ENCODE measurements at regions not wholly inside any gene's neighbourhood (a gene's known extent, or its start where the extent isn't known, plus 50 kb on each side); places are given as distances from the start of the nearest gene placed in this dataset.

DNA sequence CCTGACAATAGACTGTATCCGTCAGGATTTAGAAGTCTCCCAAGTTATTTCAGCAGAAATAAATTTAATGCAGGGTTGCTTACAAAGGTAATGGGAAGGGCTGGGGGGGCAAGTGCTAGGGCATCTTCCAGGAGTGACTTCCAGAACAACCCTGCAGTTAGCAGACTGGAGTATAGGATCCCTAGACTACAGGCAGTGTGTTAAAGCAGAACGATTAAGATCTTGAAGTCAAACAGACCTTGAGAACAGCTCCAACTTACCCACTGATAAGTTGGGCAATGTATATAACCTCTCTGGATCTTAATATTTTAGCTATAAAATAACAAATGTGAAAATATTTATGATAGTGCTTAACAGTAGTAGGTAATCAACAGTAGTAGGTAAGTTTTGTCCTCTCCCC is 113.6 kb upstream of the LIFR start:
- Histone ChIP-seq H3K9ac (no peak overlapping the region), H2AFZ (ENCODE audit: low read depth) (no peak overlapping the region), H3F3A (replicated peaks; ENCODE audit: insufficient read depth) (no peaks in the 10 kb centered on the region), H3K4me2 (no peak overlapping the region), H3K4me1 (ENCODE audit: control insufficient read depth in 1 of 2, insufficient read depth in 2 of 2, low read depth in 1 of 2, low read length in 1 of 2) (peaks cover 0 to 2% of the 10 kb centered on the region in 2 experiments; a peak in 1 of 4 replicates), H3K36me3 (replicated peaks in 1 of 2; ENCODE audit: control insufficient read depth in 1 of 2, insufficient read depth in 2 of 2, low read length in 1 of 2) (no peaks in the 10 kb centered on the region), H3K9me3 (no peaks in the 10 kb centered on the region), H4K20me1 (ENCODE audit: insufficient read depth) (no peaks in the 10 kb centered on the region), H3K79me2 (ENCODE audit: insufficient read depth) (no peaks in the 10 kb centered on the region), H3K4me3 (ENCODE audit: low read depth in 2 of 2, low read length in 1 of 2) (no peak overlapping the region), H3K27me3 (ENCODE audit: insufficient read depth) (no peaks in the 10 kb centered on the region), H3K27ac (ENCODE audit: low read depth in 2 of 2, low read length in 1 of 2) (no peak overlapping the region), H3K9me2 (no peaks in the 10 kb centered on the region)
- WGBS (ENCODE audit: low lambda C conversion rate) = 78% methylated on average over 2 of the region's 2 CpGs
- DNase-seq = no peak
- POLR2A ChIA-PET = no interaction called here
- TF ChIP-seq EP300 (IDR thresholded peaks at IDR 0.05; ENCODE audit: borderline replicate concordance in 1 of 2, low read depth in 1 of 2, low read length in 1 of 2) (no peak), ELF1 (IDR thresholded peaks at IDR 0.05) (no peak)
- TF ChIP-seq, protein P1, sequence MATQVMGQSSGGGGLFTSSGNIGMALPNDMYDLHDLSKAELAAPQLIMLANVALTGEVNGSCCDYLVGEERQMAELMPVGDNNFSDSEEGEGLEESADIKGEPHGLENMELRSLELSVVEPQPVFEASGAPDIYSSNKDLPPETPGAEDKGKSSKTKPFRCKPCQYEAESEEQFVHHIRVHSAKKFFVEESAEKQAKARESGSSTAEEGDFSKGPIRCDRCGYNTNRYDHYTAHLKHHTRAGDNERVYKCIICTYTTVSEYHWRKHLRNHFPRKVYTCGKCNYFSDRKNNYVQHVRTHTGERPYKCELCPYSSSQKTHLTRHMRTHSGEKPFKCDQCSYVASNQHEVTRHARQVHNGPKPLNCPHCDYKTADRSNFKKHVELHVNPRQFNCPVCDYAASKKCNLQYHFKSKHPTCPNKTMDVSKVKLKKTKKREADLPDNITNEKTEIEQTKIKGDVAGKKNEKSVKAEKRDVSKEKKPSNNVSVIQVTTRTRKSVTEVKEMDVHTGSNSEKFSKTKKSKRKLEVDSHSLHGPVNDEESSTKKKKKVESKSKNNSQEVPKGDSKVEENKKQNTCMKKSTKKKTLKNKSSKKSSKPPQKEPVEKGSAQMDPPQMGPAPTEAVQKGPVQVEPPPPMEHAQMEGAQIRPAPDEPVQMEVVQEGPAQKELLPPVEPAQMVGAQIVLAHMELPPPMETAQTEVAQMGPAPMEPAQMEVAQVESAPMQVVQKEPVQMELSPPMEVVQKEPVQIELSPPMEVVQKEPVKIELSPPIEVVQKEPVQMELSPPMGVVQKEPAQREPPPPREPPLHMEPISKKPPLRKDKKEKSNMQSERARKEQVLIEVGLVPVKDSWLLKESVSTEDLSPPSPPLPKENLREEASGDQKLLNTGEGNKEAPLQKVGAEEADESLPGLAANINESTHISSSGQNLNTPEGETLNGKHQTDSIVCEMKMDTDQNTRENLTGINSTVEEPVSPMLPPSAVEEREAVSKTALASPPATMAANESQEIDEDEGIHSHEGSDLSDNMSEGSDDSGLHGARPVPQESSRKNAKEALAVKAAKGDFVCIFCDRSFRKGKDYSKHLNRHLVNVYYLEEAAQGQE (IDR thresholded peaks at IDR 0.05; ENCODE audit: low read depth, low read length) = no peak
- TF ChIP-seq, protein P2, sequence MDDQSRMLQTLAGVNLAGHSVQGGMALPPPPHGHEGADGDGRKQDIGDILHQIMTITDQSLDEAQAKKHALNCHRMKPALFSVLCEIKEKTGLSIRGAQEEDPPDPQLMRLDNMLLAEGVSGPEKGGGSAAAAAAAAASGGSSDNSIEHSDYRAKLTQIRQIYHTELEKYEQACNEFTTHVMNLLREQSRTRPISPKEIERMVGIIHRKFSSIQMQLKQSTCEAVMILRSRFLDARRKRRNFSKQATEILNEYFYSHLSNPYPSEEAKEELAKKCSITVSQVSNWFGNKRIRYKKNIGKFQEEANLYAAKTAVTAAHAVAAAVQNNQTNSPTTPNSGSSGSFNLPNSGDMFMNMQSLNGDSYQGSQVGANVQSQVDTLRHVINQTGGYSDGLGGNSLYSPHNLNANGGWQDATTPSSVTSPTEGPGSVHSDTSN (IDR thresholded peaks at IDR 0.05) = no peak
- CTCF ChIA-PET = interaction anchor here (0.7 to 1.6 kb wide), 2 partner anchors 8 to 228 kb away, joined by 4 to 9 read pairs; no protein-coding TSS in a partner anchor

DNA sequence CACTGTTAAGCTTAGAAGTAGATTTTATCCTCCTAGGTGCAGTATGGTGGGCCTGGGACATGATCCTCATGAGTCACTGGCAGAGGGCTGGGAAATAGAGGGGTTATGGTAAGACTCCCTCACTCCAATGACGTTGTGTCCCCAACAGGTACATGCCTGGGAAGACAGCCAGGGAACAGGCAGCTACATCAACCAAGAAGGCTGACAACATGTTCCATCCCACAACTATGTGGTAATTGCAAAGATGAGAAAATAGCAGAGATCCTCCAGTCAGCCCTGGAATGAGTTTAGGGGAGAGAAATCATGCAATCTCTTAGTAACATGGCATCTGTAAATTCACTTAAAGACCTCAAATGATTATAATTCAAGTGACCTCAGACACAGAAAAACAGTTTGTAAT is 114.4 kb upstream of the LIFR start:
- ChIA-PET POLR2A (no interaction called here), CTCF (interaction anchor here (2.6 kb wide), 1 partner anchor 229 kb away, joined by 7 read pairs; no protein-coding TSS in a partner anchor)
- Histone ChIP-seq H3K4me2 (no peak overlapping the region), H3K27ac (ENCODE audit: low read depth in 2 of 2, low read length in 1 of 2) (no peak overlapping the region), H3K79me2 (ENCODE audit: insufficient read depth) (no peaks in the 10 kb centered on the region), H3K4me1 (ENCODE audit: control insufficient read depth in 1 of 2, insufficient read depth in 2 of 2, low read depth in 1 of 2, low read length in 1 of 2) (peaks cover 0 to 2% of the 10 kb centered on the region in 2 experiments; a peak in 1 of 4 replicates), H3K27me3 (ENCODE audit: insufficient read depth) (no peaks in the 10 kb centered on the region), H3K9me2 (no peaks in the 10 kb centered on the region), H3K36me3 (replicated peaks in 1 of 2; ENCODE audit: control insufficient read depth in 1 of 2, insufficient read depth in 2 of 2, low read length in 1 of 2) (no peaks in the 10 kb centered on the region), H3K9me3 (no peaks in the 10 kb centered on the region), H3F3A (replicated peaks; ENCODE audit: insufficient read depth) (no peaks in the 10 kb centered on the region), H3K9ac (no peak overlapping the region), H2AFZ (ENCODE audit: low read depth) (no peak overlapping the region), H4K20me1 (ENCODE audit: insufficient read depth) (no peaks in the 10 kb centered on the region), H3K4me3 (ENCODE audit: low read depth in 2 of 2, low read length in 1 of 2) (no peak overlapping the region)
- DNase-seq = no peak
- 27% methylated on average over 1 of the region's 1 CpG for WGBS (ENCODE audit: low lambda C conversion rate)
- TF ChIP-seq EP300 (IDR thresholded peaks at IDR 0.05; ENCODE audit: borderline replicate concordance in 1 of 2, low read depth in 1 of 2, low read length in 1 of 2) (no peak), TAF1 (IDR thresholded peaks at IDR 0.05; ENCODE audit: borderline replicate concordance, low read depth, low read length) (no peak), NRF1 (IDR thresholded peaks at IDR 0.05; ENCODE audit: low read depth, low read length) (no peak), YY1 (IDR thresholded peaks at IDR 0.05; ENCODE audit: low read depth) (no peak), FOXJ3 (CRISPR knock-in tag; IDR thresholded peaks at IDR 0.05) (no peak), MXI1 (IDR thresholded peaks at IDR 0.05; ENCODE audit: low read depth, low read length) (no peak), ELF1 (IDR thresholded peaks at IDR 0.05) (no peak), SMC3 (IDR thresholded peaks at IDR 0.05; ENCODE audit: low read depth, low read length) (no peak), GATA2 (CRISPR knock-in tag; IDR thresholded peaks at IDR 0.05) (no peak), SIN3A (IDR thresholded peaks at IDR 0.05; ENCODE audit: borderline replicate concordance, low read depth, low read length) (no peak), FOXM1 (IDR thresholded peaks at IDR 0.05; ENCODE audit: low read depth) (no peak)
- TF ChIP-seq, protein P3, sequence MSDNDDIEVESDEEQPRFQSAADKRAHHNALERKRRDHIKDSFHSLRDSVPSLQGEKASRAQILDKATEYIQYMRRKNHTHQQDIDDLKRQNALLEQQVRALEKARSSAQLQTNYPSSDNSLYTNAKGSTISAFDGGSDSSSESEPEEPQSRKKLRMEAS (IDR thresholded peaks at IDR 0.05; ENCODE audit: low read depth) = no peak
- TF ChIP-seq, protein P4, sequence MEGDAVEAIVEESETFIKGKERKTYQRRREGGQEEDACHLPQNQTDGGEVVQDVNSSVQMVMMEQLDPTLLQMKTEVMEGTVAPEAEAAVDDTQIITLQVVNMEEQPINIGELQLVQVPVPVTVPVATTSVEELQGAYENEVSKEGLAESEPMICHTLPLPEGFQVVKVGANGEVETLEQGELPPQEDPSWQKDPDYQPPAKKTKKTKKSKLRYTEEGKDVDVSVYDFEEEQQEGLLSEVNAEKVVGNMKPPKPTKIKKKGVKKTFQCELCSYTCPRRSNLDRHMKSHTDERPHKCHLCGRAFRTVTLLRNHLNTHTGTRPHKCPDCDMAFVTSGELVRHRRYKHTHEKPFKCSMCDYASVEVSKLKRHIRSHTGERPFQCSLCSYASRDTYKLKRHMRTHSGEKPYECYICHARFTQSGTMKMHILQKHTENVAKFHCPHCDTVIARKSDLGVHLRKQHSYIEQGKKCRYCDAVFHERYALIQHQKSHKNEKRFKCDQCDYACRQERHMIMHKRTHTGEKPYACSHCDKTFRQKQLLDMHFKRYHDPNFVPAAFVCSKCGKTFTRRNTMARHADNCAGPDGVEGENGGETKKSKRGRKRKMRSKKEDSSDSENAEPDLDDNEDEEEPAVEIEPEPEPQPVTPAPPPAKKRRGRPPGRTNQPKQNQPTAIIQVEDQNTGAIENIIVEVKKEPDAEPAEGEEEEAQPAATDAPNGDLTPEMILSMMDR (IDR thresholded peaks at IDR 0.05) = no peak
- TF ChIP-seq, protein P2 (IDR thresholded peaks at IDR 0.05) = no peak
- TF ChIP-seq, protein P1 (IDR thresholded peaks at IDR 0.05; ENCODE audit: low read depth, low read length) = no peak

Data from SK-N-SH (cell line).